ENCODE measurements at regions not wholly inside any gene's neighbourhood (a gene's known extent, or its start where the extent isn't known, plus 50 kb on each side); places are given as distances from the start of the nearest gene placed in this dataset.
"Not testable (repeated sequence)": the region's sequence is repeated elsewhere in the genome, so short reads cannot be mapped to it uniquely, and the experiment has no call there.

DNA sequence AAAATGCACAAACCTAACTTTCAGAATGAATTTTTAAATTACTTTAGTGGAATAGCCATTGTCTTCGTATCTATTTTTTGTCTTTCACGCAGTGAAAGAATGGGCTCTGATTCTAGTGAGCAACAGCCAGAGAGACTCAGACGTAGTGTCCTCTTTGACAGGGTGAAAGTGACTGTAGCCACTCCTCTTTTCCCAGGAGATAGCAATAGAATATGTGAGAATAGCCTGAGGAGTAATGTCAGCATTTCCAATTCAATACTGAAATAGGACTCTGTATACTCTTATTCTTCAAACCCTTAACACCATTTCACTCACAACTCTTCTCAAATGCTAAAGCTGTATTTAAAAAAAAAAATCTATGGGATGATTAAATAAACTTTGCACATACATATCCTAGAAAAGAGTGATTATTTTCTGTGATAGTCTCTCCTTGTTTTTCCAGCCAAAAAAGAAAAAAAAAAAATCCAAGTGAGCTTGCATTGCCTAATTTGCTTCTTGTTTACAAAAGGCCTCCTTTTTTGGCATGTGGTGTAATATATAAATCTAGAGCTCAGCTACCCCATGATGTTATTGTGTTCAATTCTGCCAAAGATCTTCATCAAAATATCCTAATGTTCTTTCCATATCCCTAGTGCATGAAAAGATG is 626.1 kb upstream of the SLITRK6 start:
- no peak for DNase-seq (ENCODE audit: low read depth, low spot score)

DNA sequence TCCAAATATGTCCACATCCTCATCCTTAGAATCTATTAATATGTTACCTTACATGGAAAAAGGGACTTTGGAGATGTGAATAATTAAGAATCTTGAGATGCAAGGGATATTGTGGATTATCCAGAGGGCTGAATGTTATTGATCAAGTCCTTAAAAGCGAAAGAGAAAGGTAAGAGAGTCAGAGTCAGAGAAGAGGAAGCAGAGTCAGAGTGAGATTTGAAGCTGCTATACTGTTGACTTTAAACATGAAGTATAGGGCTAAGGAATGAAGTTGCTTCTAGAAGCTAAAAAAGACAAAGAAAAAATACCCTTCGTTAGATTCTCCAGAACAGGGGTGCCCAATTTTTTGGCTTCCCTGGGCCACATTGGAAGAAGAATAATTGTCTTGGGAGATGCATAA is 627.2 kb upstream of the SLITRK6 start:
- no peak for DNase-seq (ENCODE audit: low read depth, low spot score)

DNA sequence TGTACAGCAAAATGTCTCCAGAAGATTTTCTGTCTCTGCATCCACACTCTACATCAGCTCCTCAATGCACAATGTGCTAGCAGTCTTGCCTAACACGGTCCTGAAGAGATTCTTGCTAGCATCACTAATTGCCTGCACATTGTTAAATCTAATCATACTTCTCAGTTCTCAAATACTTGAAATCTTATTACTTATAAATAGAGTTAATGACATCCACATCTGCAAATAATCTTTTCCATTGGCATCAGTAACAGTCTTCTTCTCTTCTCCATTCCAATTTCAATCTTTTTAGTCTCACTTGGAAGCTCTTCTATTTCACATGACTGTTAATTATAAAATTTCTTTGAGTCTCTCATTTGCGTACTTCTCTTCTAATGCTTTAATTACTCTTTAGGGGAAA is 630.5 kb upstream of the SLITRK6 start:
- no peak for DNase-seq (ENCODE audit: low read depth, low spot score)

DNA sequence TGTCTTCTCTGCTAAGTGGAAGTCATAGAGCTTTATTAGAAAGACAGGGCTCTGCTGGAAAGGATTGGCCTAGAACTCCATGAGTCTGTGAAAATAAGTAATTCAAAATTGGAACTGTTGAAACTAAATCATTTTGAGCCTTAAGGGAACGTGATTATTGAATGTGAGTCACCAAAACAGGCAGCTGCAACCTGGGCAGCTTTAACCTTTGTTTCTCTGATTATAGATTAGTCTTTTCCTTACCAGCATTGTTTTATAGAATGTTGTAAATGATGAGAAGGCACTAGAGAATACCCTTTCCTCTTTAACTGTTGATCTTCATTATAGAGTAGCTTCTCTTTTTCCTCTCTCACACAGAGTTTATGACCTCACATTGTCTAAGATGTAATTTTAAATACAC is 638.8 kb upstream of the SLITRK6 start:
- DNase-seq (ENCODE audit: low read depth, low spot score), result no peak

GRCh38 chr13:86445206-86445605 is 646.0 kb upstream of the SLITRK6 start:
- DNase-seq (ENCODE audit: low read depth, low spot score), result no peak

- DNase-seq (ENCODE audit: low read depth, low spot score), result no peak
Observed at GRCh38 chr13:86445672-86446071, 646.5 kb upstream of the SLITRK6 start.

DNA sequence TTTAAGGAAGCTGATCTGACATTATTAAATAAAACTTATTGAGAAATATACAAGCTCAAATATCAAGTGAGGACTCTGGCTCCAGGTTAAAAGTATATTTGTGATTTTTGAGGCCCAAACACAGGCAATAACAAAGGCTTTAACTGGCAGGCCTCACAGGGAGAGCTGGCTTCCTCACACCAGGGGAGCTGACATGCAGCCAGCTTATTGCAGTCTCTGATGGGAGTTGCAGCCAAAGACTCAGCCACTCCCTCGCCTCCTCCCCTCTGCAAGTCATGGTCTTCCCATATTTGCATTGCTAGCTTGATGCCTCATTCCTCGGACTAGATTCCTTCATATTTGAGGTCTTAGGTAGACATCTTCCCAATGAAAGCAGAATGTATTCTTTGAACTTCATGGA is 647.1 kb upstream of the SLITRK6 start:
- DNase-seq (ENCODE audit: low read depth, low spot score), result peak; percentile 33

DNA sequence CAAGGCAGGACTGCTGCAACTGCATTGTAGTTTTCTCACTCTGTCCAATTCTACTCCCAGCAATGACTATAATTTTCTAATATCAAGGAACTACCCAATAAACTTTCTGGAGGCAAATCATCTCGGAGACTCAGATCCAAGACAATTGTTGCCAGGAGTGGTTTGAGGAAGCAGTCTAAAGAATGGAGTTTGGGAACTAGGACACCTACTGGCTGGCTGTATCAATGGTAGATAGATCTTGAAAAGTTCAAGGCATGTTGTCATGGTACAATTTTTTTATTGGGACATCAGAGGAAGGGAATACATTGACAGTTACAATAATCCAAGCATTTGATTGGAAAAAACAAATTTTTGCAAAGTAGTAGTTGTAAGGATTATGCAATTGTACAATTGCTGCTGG is 648.3 kb upstream of the SLITRK6 start:
- DNase-seq (ENCODE audit: low read depth, low spot score), result no peak

GRCh38 chr13:86462011-86462410 is 662.8 kb upstream of the SLITRK6 start:
- no peak for DNase-seq (ENCODE audit: low read depth, low spot score)

GRCh38 chr13:86464193-86464592 is 665.0 kb upstream of the SLITRK6 start:
- DNase-seq (ENCODE audit: low read depth, low spot score), result no peak

DNA sequence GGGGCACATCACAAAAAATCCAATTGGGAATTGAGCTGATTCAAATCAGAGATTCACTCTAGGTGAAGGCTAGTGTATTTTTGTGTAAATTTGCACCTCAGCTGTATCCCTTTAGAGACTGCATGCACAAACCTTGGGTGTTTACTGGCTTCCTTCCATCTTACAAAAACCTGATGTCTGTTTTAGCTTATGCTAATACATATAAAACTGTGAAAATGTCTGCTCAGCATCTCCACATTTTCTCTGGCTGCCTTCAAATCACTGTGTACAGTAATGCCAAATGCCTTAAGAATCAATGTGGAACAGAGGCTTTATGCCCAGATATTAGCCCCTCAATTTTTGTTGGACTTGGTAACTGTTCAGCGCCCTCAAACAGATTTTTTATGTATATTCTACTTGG is 675.8 kb upstream of the SLITRK6 start:
- DNase-seq (ENCODE audit: low read depth, low spot score), result no peak

GRCh38 chr13:86476656-86477055 is 677.4 kb upstream of the SLITRK6 start:
- DNase-seq (ENCODE audit: low read depth, low spot score), result no peak

DNA sequence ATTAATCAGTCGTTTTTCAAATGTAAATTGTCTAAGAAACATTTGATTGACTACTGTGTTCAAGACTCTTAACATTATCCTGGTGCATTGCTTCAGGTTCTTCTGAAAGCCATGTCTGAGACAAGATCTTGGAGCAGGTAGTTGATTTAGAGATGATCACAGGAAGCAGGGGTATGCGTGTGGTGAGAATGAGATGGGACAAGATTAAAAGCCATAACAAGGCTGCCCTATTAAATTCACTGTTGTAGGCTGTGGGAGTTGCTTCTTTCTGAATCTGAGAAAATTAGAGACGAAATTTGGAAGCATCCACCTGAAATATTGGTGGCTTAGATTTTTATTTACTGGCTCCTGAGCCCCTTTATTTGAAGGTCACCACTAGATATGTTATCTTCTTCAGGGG is 687.4 kb upstream of the SLITRK6 start:
- DNase-seq (ENCODE audit: low read depth, low spot score), result no peak

DNA sequence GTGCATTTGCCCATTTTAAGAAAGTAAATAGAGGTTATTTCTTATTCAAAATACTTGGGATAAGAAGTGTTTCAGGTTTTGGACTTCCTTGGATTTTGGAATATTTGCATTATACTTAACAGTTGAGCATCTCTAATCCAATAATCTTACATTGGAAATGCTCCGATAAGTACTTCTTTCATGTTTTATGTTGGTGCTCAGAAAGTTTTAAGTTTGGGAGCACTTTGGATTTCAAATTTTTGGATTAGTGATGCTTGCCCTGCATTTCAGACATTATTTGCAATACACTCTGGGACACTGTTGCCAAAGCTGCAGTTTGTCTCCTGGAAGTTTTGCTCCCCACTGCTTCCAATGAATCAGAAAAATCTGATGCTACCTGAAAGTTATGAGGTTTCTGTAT is 691.9 kb upstream of the SLITRK6 start:
- DNase-seq (ENCODE audit: low read depth, low spot score), result no peak

DNA sequence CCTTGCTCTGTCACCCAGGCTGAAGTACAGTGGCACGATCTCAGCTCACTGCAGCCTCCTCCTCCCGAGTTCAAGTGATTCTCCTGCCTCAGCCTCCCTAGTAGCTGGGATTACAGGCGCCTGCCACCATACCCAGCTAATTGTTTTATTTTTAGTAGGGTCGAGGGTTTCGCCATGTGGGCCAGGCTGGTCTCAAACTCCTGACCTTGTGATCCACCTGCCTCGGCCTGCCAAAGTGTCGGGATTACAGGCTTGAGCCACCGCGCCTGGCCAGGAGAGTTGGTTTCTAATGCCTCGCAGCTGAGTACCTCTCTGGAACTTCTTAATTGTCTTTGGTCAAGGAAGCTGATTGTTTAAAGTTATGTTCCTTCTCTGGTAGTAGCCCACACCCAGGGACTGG is 702.7 kb upstream of the SLITRK6 start:
- DNase-seq (ENCODE audit: low read depth, low spot score), result not testable (repeated sequence)

- DNase-seq (ENCODE audit: low read depth, low spot score), result no peak
Observed at GRCh38 chr13:86510792-86511191, 711.6 kb upstream of the SLITRK6 start.

- DNase-seq (ENCODE audit: low read depth, low spot score), result no peak
Observed at GRCh38 chr13:86541461-86541860, 742.2 kb upstream of the SLITRK6 start.

GRCh38 chr13:86554066-86554465 is 754.8 kb upstream of the SLITRK6 start:
- no peak for DNase-seq (ENCODE audit: low read depth, low spot score)

GRCh38 chr13:86559901-86560300 is 760.7 kb upstream of the SLITRK6 start:
- DNase-seq (ENCODE audit: low read depth, low spot score), result no peak

GRCh38 chr13:86562866-86563265 is 763.6 kb upstream of the SLITRK6 start:
- no peak for DNase-seq (ENCODE audit: low read depth, low spot score)

DNA sequence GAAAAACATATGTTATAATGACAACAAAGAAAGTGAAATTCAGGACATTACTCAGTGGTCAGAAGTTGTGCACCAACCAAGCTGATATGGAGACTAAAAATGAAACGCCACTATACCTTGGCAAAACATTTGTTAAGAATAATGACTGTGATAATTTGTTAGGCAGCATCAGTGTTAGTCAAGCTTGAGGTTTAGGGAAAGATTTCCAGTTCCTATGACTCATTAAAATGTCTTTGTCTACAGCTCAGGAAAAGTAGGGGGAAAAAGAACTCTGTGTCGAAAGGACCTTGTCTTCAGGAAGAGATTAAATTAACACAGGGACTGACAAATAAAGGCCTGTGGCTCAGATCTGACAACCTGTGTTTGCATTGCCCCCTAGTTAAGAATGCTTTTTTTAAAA is 764.1 kb upstream of the SLITRK6 start:
- DNase-seq (ENCODE audit: low read depth, low spot score), result no peak

DNA sequence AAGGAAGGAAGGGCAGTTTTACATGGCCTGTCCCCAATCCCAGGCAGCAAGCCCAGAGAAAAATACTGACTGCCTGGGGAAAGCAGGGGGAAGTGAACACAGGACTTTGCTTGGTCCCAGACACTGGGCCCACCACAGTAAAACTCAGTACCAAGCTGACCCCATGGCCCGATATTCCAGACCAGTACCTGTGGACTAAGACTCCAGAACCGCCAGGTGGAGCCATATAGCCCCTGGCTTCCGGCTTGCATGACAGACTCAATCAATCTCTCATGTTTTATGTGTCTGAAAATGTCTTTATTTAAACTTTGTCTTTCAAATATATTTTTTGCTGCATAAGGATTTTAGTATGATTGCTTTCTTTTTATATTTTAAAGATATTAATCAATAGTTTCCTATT is 767.9 kb upstream of the SLITRK6 start:
- no peak for DNase-seq (ENCODE audit: low read depth, low spot score)

DNA sequence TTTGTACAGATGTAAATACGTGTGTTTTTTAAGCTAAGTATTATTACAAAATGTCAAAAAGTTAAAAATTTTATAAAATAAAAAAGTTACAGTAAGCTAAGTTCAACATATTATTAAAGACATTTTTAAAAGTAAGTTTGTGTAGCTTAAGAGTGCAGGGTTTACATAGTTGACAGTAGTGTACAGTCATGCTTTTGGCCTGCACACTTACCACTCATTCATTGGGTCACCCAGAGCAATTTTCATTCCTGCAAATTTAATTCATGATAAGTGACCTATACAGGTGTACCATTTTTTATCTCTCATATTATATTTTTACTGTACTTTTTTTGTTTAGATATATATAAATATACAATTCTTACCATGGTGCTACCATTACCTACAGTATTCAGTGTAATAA is 769.9 kb upstream of the SLITRK6 start:
- no peak for DNase-seq (ENCODE audit: low read depth, low spot score)

DNA sequence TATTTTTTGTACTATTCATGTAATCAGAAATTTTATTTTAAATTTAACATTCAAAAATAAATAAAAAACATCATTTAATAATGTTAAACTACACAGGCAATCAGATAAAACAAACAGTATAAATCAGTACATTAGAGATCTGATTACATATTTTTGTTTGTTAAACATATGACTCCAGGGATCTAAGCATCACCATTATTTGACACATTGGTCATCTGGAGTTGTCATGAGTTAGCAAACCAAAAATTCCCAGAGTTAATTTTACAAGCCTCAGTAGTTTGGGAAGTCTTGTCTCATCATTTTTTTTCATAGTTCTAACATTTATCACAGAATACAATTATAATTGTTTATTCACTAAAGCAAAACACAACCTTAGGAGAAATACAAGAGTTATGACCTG is 770.8 kb upstream of the SLITRK6 start:
- no peak for DNase-seq (ENCODE audit: low read depth, low spot score)
